ENCODE measurements at regions not wholly inside any gene's neighbourhood (a gene's known extent, or its start where the extent isn't known, plus 50 kb on each side); places are given as distances from the start of the nearest gene placed in this dataset.

- H3K36me3 ChIP-seq = no peaks in the 10 kb centered on the region
- H3K27me3 ChIP-seq = no peaks in the 10 kb centered on the region
- no peak for TF ChIP-seq Cebpa-rat (IDR thresholded peaks at IDR 0.05)
- H3K4me3 ChIP-seq = no peak overlapping the region
- no peak overlapping the region for H3K27ac ChIP-seq
- no peak overlapping the region for H3K9ac ChIP-seq
- no peak overlapping the region for H3K4me2 ChIP-seq
- peaks cover 0 to 2% (median 1%) of the 10 kb centered on the region in 10 experiments; a peak in 6 of 20 replicates for H3K4me1 ChIP-seq
- H3K9me3 ChIP-seq (replicated peaks in 1 of 11) = no peaks in the 10 kb centered on the region
- H4K20me1 ChIP-seq = no peaks in the 10 kb centered on the region
These were observed 1019.5 kb upstream of the MAP3K7 start for GRCh38 chr6:91606148-91606901.

GRCh38 chr6:91600561-91600960 lies 1013.7 kb upstream of the MAP3K7 start:
- Histone ChIP-seq H3K4me2 (0 out of 22 replicates have a peak overlapping the region, but pooled peaks of 1 of the 11 experiments have one; percentile 22), H3K27me3 (no peaks in the 10 kb centered on the region), H3K27ac (no peak overlapping the region), H3K4me3 (no peak overlapping the region), H4K20me1 (no peaks in the 10 kb centered on the region), H3K9me3 (replicated peaks in 1 of 11) (no peaks in the 10 kb centered on the region), H3K4me1 (peaks cover 0 to 6% (median 4%) of the 10 kb centered on the region in 10 experiments; a peak in 6 of 20 replicates), H3K9ac (no peak overlapping the region), H3K36me3 (no peaks in the 10 kb centered on the region)
- no peak for TF ChIP-seq Cebpa-rat (IDR thresholded peaks at IDR 0.05)

- Histone ChIP-seq H3K9me3 (replicated peaks in 1 of 11) (no peaks in the 10 kb centered on the region), H3K27ac (no peak overlapping the region), H4K20me1 (no peaks in the 10 kb centered on the region), H3K36me3 (no peaks in the 10 kb centered on the region), H3K4me3 (no peak overlapping the region), H3K4me1 (no peaks in the 10 kb centered on the region), H3K27me3 (no peaks in the 10 kb centered on the region), H3K9ac (no peak overlapping the region), H3K4me2 (no peak overlapping the region)
- no peak for TF ChIP-seq Cebpa-rat (IDR thresholded peaks at IDR 0.05)
These were observed 1003.3 kb upstream of the MAP3K7 start for GRCh38 chr6:91590191-91590590.

DNA sequence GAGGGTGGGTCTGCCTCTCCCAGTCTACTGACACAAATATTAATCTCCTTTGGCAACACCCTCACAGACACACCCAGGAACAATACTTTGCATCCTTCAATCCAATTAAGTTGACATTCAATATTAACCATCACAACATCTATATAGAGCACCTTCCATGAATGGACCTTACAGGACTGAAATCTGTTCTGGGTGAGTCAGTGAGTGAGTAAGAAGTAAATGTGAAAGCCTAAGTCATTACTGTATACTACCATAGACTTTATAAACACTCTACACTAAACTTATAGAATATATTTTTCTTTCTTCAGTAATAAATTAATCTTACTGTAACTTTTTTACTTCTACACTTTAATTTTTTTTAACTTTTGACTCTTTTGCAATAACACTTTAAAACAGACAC lies 993.8 kb upstream of the MAP3K7 start:
- Histone ChIP-seq H3K9me3 (replicated peaks in 1 of 11) (no peaks in the 10 kb centered on the region), H3K4me3 (no peak overlapping the region), H4K20me1 (no peaks in the 10 kb centered on the region), H3K4me1 (no peaks in the 10 kb centered on the region), H3K9ac (no peak overlapping the region), H3K36me3 (no peaks in the 10 kb centered on the region), H3K27ac (no peak overlapping the region), H3K27me3 (no peaks in the 10 kb centered on the region), H3K4me2 (no peak overlapping the region)
- TF ChIP-seq Cebpa-rat (IDR thresholded peaks at IDR 0.05) = no peak

DNA sequence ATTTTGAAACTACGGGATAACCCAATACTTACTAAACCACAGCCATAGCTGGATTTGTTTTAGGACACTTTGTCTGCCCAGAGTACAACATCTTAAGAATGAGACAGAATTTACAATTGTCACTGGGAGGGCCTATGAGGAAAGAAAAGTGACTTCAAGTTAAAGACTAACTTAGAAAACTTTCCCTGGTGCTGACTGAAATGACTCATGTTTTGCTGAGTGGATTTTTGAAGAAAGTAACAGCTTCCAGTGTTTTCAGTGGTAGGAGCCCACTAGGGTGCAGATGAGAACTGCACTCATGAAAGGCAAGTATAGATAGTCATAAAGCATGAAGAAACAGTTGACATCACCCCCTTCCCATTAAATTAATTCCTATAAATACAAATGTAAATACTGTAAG lies 988.2 kb upstream of the MAP3K7 start:
- Histone ChIP-seq H3K27ac (no peak overlapping the region), H3K9me3 (replicated peaks in 1 of 11) (no peaks in the 10 kb centered on the region), H3K36me3 (no peaks in the 10 kb centered on the region), H3K27me3 (no peaks in the 10 kb centered on the region), H3K4me3 (no peak overlapping the region), H3K9ac (no peak overlapping the region), H4K20me1 (no peaks in the 10 kb centered on the region), H3K4me2 (no peak overlapping the region), H3K4me1 (no peaks in the 10 kb centered on the region)
- no peak for TF ChIP-seq Cebpa-rat (IDR thresholded peaks at IDR 0.05)

GRCh38 chr6:91573826-91574416 lies 987.0 kb upstream of the MAP3K7 start:
- H3K4me3 ChIP-seq = no peak overlapping the region
- no peak overlapping the region for H3K4me2 ChIP-seq
- no peaks in the 10 kb centered on the region for H3K27me3 ChIP-seq
- H3K4me1 ChIP-seq = no peaks in the 10 kb centered on the region
- H3K36me3 ChIP-seq = no peaks in the 10 kb centered on the region
- H4K20me1 ChIP-seq = no peaks in the 10 kb centered on the region
- no peaks in the 10 kb centered on the region for H3K9me3 ChIP-seq (replicated peaks in 1 of 11)
- TF ChIP-seq Cebpa-rat (IDR thresholded peaks at IDR 0.05) = no peak
- H3K9ac ChIP-seq = no peak overlapping the region
- no peak overlapping the region for H3K27ac ChIP-seq

DNA sequence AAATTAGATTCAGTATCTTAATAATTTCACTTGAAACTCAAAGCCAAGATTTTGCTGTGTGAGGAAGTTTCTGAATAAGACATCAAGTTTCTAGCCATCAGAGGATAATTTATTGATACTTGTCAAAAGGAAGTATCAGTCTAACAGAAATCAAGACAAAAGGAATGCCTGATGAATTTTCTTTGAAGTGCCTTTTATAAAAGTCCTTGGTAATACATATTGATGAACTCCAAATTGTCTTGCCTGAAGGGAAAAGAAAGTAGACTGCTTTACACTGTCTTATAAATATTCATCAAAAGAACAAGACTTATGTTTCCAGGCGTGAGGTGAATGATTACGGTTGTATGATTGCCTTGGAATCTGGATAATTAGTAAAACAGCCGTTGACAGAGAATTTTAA lies 986.0 kb upstream of the MAP3K7 start:
- H3K4me2 ChIP-seq = no peak overlapping the region
- no peaks in the 10 kb centered on the region for H4K20me1 ChIP-seq
- no peaks in the 10 kb centered on the region for H3K27me3 ChIP-seq
- no peaks in the 10 kb centered on the region for H3K9me3 ChIP-seq (replicated peaks in 1 of 11)
- no peak overlapping the region for H3K9ac ChIP-seq
- TF ChIP-seq Cebpa-rat (IDR thresholded peaks at IDR 0.05) = no peak
- no peak overlapping the region for H3K27ac ChIP-seq
- H3K4me1 ChIP-seq = no peaks in the 10 kb centered on the region
- H3K4me3 ChIP-seq = no peak overlapping the region
- H3K36me3 ChIP-seq = no peaks in the 10 kb centered on the region

DNA sequence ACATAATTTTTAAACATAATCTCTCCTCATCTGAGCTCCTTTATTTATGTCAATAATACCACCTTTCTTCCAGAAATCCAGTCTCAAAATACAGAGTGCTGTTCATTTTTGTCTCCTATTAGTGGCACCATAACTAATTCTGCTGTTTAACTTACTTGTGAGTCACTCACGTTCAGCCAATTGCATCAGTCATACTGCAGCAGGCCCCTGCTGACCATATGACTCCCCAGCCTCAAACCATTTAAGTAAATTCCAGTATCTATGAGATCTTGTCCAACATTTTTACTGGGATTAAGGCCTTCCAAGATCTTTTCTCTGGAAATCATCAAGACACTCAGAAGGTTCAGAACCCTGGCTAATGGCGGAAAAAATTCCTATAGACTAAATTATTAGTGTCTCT lies 982.2 kb upstream of the MAP3K7 start:
- Histone ChIP-seq H3K4me3 (no peak overlapping the region), H3K4me2 (no peak overlapping the region), H3K9ac (no peak overlapping the region), H3K4me1 (no peaks in the 10 kb centered on the region), H3K27me3 (no peaks in the 10 kb centered on the region), H3K27ac (no peak overlapping the region), H4K20me1 (no peaks in the 10 kb centered on the region), H3K9me3 (replicated peaks in 1 of 11) (no peaks in the 10 kb centered on the region), H3K36me3 (no peaks in the 10 kb centered on the region)
- no peak for TF ChIP-seq Cebpa-rat (IDR thresholded peaks at IDR 0.05)

DNA sequence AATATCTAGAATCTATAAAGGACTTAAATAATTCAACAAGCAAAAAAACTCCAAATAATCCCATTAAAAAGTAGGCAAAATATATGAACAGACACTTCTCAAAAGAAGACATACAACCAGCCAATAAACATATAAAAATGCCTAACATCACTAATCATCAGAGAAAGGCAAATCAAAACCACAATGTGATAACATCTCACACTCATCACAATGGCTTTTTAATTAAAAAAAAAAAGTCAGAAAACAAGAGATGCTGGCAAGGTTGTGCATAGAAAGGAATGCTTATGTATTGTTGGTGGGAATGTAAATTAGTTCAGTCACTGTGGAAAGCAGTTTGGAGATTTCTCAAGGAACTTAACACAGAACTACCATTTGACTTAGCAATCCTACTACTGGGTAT lies 979.6 kb upstream of the MAP3K7 start:
- no peak overlapping the region for H3K9ac ChIP-seq
- TF ChIP-seq Cebpa-rat (IDR thresholded peaks at IDR 0.05) = no peak
- no peak overlapping the region for H3K27ac ChIP-seq
- H3K36me3 ChIP-seq = no peaks in the 10 kb centered on the region
- H3K4me2 ChIP-seq = no peak overlapping the region
- no peaks in the 10 kb centered on the region for H3K4me1 ChIP-seq
- no peak overlapping the region for H3K4me3 ChIP-seq
- H4K20me1 ChIP-seq = no peaks in the 10 kb centered on the region
- H3K9me3 ChIP-seq (replicated peaks in 1 of 11) = peaks cover 0 to 4% (median 0%) of the 10 kb centered on the region in 11 experiments; a peak in 1 of 22 replicates
- H3K27me3 ChIP-seq = no peaks in the 10 kb centered on the region

GRCh38 chr6:91565207-91565606 lies 978.3 kb upstream of the MAP3K7 start:
- no peak overlapping the region for H3K4me3 ChIP-seq
- H3K36me3 ChIP-seq = no peaks in the 10 kb centered on the region
- no peaks in the 10 kb centered on the region for H3K4me1 ChIP-seq
- H4K20me1 ChIP-seq = no peaks in the 10 kb centered on the region
- no peak overlapping the region for H3K4me2 ChIP-seq
- no peak overlapping the region for H3K9ac ChIP-seq
- H3K27ac ChIP-seq = no peak overlapping the region
- H3K9me3 ChIP-seq (replicated peaks in 1 of 11) = peaks cover 0 to 9% (median 4%) of the 10 kb centered on the region in 11 experiments; a peak in 8 of 22 replicates
- no peaks in the 10 kb centered on the region for H3K27me3 ChIP-seq
- TF ChIP-seq Cebpa-rat (IDR thresholded peaks at IDR 0.05) = no peak

Measured in BLaER1 treated with 17β-estradiol and CSF1 and Interleukin-3, amounts not matched to agents 10 nM and 100 nM (cell line).